ENCODE measurements at regions not wholly inside any gene's neighbourhood (a gene's known extent, or its start where the extent isn't known, plus 50 kb on each side); places are given as distances from the start of the nearest gene placed in this dataset.
A peak's percentile ranks its signal among the peaks of the same experiment; 100 is the strongest.

GRCh38 chr15:59953392-59953883, 50.7 kb upstream of the FOXB1 start (continued):
- TF ChIP-seq ZNF704 (tag by site-specific recombination; IDR thresholded peaks at IDR 0.05) (no peak), ZNF19 (tag by site-specific recombination; IDR thresholded peaks at IDR 0.05; ENCODE audit: low read depth) (peak; percentile 85), ZNF2 (tag by site-specific recombination; IDR thresholded peaks at IDR 0.05) (peak; percentile 90), PRDM10 (tag by site-specific recombination; IDR thresholded peaks at IDR 0.05) (peak; percentile 63), GLIS2 (tag by site-specific recombination; IDR thresholded peaks at IDR 0.05) (peak; percentile 79), ZNF302 (tag by site-specific recombination; IDR thresholded peaks at IDR 0.05; ENCODE audit: low read depth) (no peak), ZNF292 (tag by site-specific recombination; IDR thresholded peaks at IDR 0.05; ENCODE audit: borderline replicate concordance, low read depth) (no peak), SP2 (tag by site-specific recombination; IDR thresholded peaks at IDR 0.05) (0 out of 2 replicates have a peak, but pooled peaks have one; percentile 27), ZNF513 (tag by site-specific recombination; IDR thresholded peaks at IDR 0.05) (peak; percentile 62), SETDB1 (IDR thresholded peaks at IDR 0.05; ENCODE audit: insufficient read length, low read length) (no peak), ZNF184 (tag by site-specific recombination; IDR thresholded peaks at IDR 0.05) (peak; percentile 61; the same call in 1 of the 2 replicates), ZNF558 (tag by site-specific recombination; IDR thresholded peaks at IDR 0.05) (peak; percentile 81), KLF9 (tag by site-specific recombination; IDR thresholded peaks at IDR 0.05; ENCODE audit: low read depth) (peak; percentile 40; the same call in 1 of the 2 replicates), HOXD13 (CRISPR knock-in tag; IDR thresholded peaks at IDR 0.05; ENCODE audit: borderline replicate concordance) (no peak; the same call in 1 of the 2 replicates), REST (tag by site-specific recombination; IDR thresholded peaks at IDR 0.05) (no peak), MEIS1 (CRISPR knock-in tag; IDR thresholded peaks at IDR 0.05; ENCODE audit: borderline replicate concordance) (no peak), ZNF473 (tag by site-specific recombination; IDR thresholded peaks at IDR 0.05) (no peak), SP7 (tag by site-specific recombination; IDR thresholded peaks at IDR 0.05) (peak; percentile 99), BCL6B (tag by site-specific recombination; IDR thresholded peaks at IDR 0.05) (peak; percentile 91), INSM2 (tag by site-specific recombination; IDR thresholded peaks at IDR 0.05) (peak; percentile 95), OSR2 (tag by site-specific recombination; IDR thresholded peaks at IDR 0.05) (peak; percentile 99), WT1 (tag by site-specific recombination; IDR thresholded peaks at IDR 0.05) (peak; percentile 98), ZXDB (tag by site-specific recombination; IDR thresholded peaks at IDR 0.05) (peak; percentile 98)
